ENCODE measurements at regions not wholly inside any gene's neighbourhood (a gene's known extent, or its start where the extent isn't known, plus 50 kb on each side); places are given as distances from the start of the nearest gene placed in this dataset.

DNA sequence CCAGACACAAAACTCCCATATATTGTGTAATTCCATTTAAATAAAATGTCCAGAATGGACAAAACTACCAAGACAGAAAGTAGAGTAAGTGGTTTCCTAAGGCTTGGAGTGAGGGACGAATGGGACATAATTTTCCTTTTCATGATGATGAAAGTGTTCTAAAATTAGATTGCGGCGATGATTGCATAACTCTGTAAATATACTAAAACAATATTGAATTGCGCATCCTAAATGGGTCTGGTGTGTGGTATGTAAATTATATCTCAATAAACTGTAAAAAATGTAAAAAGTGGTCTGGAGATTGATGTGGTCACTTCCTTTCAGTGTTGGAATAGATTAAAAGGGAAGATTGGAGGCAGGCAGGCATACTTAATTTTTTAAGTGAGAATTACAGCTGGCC lies 105.9 kb upstream of the KCNAB1 start:
- Histone ChIP-seq H3K27ac (no peak overlapping the region), H3K27me3 (no peaks in the 10 kb centered on the region), H3K4me1 (no peaks in the 10 kb centered on the region), H3K36me3 (no peaks in the 10 kb centered on the region), H3K9me3 (no peaks in the 10 kb centered on the region), H3K4me3 (no peak overlapping the region)
- DNase-seq, result no peak
- TF ChIP-seq POLR2AphosphoS5 (IDR thresholded peaks at IDR 0.05) (no peak), EP300 (IDR thresholded peaks at IDR 0.05) (no peak), POLR2A (IDR thresholded peaks at IDR 0.05) (no peak)
- TF ChIP-seq, protein P1, sequence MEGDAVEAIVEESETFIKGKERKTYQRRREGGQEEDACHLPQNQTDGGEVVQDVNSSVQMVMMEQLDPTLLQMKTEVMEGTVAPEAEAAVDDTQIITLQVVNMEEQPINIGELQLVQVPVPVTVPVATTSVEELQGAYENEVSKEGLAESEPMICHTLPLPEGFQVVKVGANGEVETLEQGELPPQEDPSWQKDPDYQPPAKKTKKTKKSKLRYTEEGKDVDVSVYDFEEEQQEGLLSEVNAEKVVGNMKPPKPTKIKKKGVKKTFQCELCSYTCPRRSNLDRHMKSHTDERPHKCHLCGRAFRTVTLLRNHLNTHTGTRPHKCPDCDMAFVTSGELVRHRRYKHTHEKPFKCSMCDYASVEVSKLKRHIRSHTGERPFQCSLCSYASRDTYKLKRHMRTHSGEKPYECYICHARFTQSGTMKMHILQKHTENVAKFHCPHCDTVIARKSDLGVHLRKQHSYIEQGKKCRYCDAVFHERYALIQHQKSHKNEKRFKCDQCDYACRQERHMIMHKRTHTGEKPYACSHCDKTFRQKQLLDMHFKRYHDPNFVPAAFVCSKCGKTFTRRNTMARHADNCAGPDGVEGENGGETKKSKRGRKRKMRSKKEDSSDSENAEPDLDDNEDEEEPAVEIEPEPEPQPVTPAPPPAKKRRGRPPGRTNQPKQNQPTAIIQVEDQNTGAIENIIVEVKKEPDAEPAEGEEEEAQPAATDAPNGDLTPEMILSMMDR (IDR thresholded peaks at IDR 0.05), result no peak
- 16 to 67% methylated on average over 4 of the region's 4 CpGs for WGBS, 2 donors
- intact Hi-C loops (cut with DNase I), result no loop called here

DNA sequence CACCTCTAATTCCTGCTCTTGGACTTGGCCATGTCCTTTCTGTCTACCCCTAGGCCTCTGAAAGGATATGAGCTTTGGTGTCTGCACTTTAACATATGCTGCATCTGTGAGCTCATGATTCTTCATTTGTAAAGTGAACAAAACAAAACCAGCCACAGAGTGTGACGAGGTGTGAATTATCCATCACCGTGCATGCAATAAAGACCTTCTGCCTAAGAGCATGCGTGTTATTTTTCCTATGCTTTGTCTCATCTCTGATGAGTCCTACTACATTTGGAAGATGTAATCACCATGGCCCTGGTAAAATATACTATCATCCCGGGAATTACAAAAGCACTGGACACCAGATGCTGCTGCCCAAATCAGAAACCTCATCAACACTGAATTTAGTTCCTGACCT lies 103.5 kb upstream of the KCNAB1 start:
- 89 to 91% methylated on average over 4 of the region's 4 CpGs for WGBS, 2 donors

DNA sequence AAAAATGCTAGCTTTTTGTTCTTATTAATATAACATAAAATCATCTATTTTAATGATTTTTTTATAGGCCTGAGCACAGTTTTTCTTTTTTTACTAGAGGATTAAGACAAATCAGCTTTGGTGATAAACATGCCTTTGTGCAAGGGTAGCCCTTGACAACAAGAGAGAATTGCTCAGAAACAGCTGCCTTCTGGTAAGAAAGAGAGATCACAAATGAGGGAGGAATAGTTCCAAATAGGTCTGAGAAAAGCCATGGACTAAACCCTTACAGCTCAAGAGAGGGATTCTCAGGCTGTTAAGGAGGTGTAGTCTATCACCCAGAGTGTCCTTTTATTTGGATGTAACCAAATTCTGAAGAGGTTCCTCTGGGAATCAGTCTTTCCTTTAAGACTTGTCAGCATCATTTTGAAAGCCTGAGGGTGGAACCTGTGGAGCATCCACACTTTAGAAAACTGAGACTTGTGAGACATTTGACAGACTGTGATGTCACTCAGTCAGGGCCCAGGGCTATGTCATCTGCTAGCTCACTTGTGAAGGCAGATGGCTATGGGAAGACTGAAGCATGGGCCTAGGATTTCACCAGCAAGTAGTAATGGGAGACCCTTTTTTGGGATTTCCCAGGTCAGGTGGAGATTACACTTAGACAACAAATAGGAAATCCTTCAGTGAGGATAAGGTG lies 102.9 kb upstream of the KCNAB1 start:
- Histone ChIP-seq H3K9me3 (no peaks in the 10 kb centered on the region), H3K4me3 (no peak overlapping the region), H3K27ac (no peak overlapping the region), H3K36me3 (no peaks in the 10 kb centered on the region), H3K27me3 (no peaks in the 10 kb centered on the region), H3K4me1 (no peaks in the 10 kb centered on the region)
- no peak for TF ChIP-seq POLR2A (IDR thresholded peaks at IDR 0.05)
- TF ChIP-seq, protein P1 (IDR thresholded peaks at IDR 0.05), result no peak
- no peak for TF ChIP-seq EP300 (IDR thresholded peaks at IDR 0.05)
- TF ChIP-seq POLR2AphosphoS5 (IDR thresholded peaks at IDR 0.05), result no peak
- DNase-seq, result no peak
- intact Hi-C loops (cut with DNase I), result no loop called here

More for the DNA sequence above, 103.5 kb upstream of the KCNAB1 start:
- intact Hi-C loops (cut with DNase I), result no loop called here
- Histone ChIP-seq H3K4me1 (no peaks in the 10 kb centered on the region), H3K4me3 (no peak overlapping the region), H3K27me3 (no peaks in the 10 kb centered on the region), H3K36me3 (no peaks in the 10 kb centered on the region), H3K27ac (no peak overlapping the region), H3K9me3 (no peaks in the 10 kb centered on the region)
- no peak for DNase-seq
- no peak for TF ChIP-seq EP300 (IDR thresholded peaks at IDR 0.05)
- TF ChIP-seq, protein P1 (IDR thresholded peaks at IDR 0.05), result no peak
- no peak for TF ChIP-seq POLR2AphosphoS5 (IDR thresholded peaks at IDR 0.05)
- no peak for TF ChIP-seq POLR2A (IDR thresholded peaks at IDR 0.05)

DNA sequence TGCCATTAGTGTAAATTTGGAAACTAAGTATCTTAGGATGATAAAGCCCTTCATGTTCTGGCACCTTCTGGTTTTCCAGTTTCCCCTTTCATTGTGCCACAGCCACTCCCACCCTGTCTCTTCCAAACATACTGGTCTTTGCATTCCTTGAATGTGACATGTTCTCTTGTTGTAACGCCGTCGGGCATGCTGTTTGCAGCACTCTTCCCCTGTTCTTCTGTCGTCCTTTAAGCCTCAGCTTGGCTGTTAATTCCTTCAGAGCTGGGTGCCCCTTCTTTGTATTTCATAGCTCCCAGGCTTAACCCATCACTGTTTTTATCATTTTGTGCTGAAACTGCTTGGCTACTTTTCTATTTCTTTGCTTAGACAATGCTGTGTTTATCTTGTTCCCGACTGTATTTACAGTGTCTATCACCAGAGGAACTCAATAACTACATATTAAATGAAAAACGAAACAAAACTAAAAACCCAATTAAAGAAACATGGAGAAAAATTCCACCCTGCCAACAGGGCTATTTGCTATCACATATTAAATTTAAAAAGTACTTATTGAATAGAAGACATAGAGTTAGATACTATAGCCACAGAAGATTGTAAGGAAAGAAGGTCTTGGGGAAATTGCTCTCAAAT lies 95.4 kb upstream of the KCNAB1 start:
- no peak for DNase-seq
- Histone ChIP-seq H3K4me1 (no peaks in the 10 kb centered on the region), H3K4me3 (no peak overlapping the region), H3K27me3 (no peaks in the 10 kb centered on the region), H3K36me3 (no peaks in the 10 kb centered on the region), H3K27ac (no peak overlapping the region), H3K9me3 (no peaks in the 10 kb centered on the region)
- intact Hi-C loops (cut with DNase I), result no loop called here
- WGBS, 2 donors, result 19 to 47% methylated on average over 6 of the region's 6 CpGs
- TF ChIP-seq, protein P1 (IDR thresholded peaks at IDR 0.05), result no peak
- no peak for TF ChIP-seq POLR2AphosphoS5 (IDR thresholded peaks at IDR 0.05)
- TF ChIP-seq POLR2A (IDR thresholded peaks at IDR 0.05), result no peak
- no peak for TF ChIP-seq EP300 (IDR thresholded peaks at IDR 0.05)

Data from sigmoid colon (tissue), 6 donors.